ENCODE measurements at regions not wholly inside any gene's neighbourhood (a gene's known extent, or its start where the extent isn't known, plus 50 kb on each side); places are given as distances from the start of the nearest gene placed in this dataset.

DNA sequence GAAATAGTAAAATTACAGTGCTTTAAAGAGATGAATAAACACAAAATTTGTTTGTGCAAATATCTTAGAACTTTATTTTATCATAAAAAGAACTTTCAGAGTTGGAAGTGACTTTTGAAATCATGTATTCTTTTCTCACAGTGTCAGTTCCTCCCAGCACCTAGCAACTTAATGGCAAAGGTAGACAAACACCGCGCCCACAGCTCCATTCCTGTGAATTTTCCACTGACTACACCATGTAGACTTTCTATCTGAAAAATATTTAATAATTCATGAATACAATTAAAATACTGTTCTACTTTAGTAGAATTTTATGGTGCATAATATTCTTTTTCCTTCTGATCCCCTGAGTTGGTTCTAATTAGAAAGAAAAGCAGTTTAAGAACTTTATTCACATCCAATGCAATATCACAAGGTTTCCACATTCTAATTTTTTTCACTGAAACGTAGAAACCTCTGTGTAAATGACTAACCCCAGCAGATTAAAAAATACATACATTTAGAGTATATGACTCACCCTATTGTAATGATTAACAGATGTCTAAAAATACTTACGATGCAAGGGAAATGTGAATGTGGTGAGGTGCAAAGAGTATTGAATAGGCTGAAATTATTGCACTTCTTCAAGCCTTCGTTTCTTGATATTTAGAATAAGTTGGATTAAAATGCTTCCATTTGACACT is 218.2 kb upstream of the CCDC179 start:
- TF ChIP-seq CTCF (conservative IDR thresholded peaks at IDR 0.05; ENCODE audit: low read depth) = no peak
- CTCF ChIA-PET = no interaction called here
- no peak overlapping the region for H3K27ac ChIP-seq
- POLR2A ChIA-PET (ENCODE audit: low non-redundant PET) = no interaction called here
- peak; percentile 48 for DNase-seq (ENCODE audit: low spot score)

DNA sequence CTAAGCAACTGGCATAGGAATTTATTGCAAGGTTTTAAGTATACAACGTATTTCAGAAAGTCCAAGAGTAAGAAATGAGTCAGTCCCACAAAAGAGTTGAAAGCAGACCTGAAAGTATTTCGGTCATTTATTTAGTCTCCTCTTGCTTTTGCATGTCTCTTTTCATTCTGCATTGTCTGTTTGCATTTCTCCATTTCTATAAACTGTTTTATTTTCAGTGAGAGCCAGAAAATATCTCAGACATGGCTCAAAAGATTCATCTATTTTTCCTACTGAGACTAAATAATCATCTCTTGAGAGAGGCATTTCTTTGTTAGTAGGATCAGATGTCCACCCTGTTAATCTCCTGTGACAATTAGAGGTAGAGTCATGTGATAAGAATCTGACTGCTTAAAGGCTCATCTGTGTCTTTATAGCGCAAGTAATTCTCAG is 219.1 kb upstream of the CCDC179 start:
- TF ChIP-seq CTCF (conservative IDR thresholded peaks at IDR 0.05; ENCODE audit: low read depth) = no peak
- ChIA-PET CTCF (no interaction called here), POLR2A (ENCODE audit: low non-redundant PET) (no interaction called here)
- no peak overlapping the region for H3K27ac ChIP-seq
- DNase-seq (ENCODE audit: low spot score) = no peak

DNA sequence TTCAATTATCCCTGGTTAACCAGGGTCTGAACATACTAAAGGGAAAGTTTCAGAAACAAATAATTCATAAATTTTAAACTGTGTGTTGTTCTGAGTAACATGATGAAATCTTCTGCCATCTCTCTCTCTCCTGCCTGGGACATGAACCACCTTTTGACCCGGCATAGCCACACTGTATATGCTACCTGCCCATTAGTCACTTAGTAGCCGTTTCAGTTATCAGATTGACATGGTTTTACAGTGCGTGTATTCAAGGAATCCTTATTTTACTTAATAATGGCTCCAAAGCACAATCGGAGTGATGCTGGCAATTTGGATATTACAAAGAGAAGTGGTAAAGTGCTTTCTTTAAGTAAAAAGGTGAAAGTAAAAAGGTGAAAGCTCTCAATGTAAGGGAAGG is 227.1 kb upstream of the CCDC179 start:
- ChIA-PET CTCF (no interaction called here), POLR2A (ENCODE audit: low non-redundant PET) (no interaction called here)
- TF ChIP-seq CTCF (conservative IDR thresholded peaks at IDR 0.05; ENCODE audit: low read depth) = no peak
- no peak for DNase-seq (ENCODE audit: low spot score)
- no peak overlapping the region for H3K27ac ChIP-seq

DNA sequence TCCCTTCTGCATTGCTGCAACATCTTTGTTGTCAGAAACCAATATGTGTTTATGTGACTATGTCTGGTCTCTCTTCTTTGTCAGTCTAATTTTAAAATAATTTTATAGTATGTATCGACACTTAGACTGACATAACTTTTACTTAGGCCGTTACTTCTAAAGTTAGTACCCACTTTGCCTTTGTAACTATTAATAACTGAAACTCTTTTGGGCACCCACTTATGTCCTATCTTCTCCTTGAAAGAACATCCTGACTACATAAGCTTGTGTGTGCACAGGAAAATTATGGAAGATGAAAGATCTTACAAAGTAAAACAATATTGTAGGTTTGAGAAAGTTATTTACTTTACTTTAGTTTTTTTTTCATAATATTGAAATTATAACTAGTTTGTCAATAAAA is 230.4 kb upstream of the CCDC179 start:
- no peak for DNase-seq (ENCODE audit: low spot score)
- TF ChIP-seq CTCF (conservative IDR thresholded peaks at IDR 0.05; ENCODE audit: low read depth) = no peak
- no peak overlapping the region for H3K27ac ChIP-seq
- CTCF ChIA-PET = no interaction called here
- POLR2A ChIA-PET (ENCODE audit: low non-redundant PET) = no interaction called here

- TF ChIP-seq CTCF (conservative IDR thresholded peaks at IDR 0.05; ENCODE audit: low read depth) = no peak
- CTCF ChIA-PET = no interaction called here
Measured at GRCh38 chr11:23095650-23096189, 235.4 kb upstream of the CCDC179 start.

DNA sequence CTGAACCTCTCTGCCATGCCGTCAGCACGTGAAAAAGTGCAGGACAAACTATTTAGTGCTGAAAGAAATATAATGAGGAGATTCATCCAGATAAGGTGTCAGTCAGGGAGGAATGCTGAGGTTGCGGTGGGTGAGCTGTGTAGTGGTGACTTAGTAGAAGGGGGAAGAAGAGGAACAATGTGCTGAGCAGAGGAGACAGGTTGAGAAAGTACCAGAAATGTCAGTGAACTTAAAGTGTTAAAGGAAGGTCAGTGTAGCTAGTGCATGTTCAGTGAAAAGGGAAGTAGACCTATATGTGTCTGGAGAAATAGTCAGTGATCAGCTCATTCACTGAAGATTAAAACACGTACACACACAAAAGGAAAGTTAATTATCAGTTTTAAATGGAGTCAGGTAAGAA is 237.6 kb upstream of the CCDC179 start:
- ChIA-PET CTCF (no interaction called here), POLR2A (ENCODE audit: low non-redundant PET) (no interaction called here)
- no peak for DNase-seq (ENCODE audit: low spot score)
- no peak overlapping the region for H3K27ac ChIP-seq
- no peak for TF ChIP-seq CTCF (conservative IDR thresholded peaks at IDR 0.05; ENCODE audit: low read depth)

More at GRCh38 chr11:23095650-23096189, 235.4 kb upstream of the CCDC179 start:
- POLR2A ChIA-PET (ENCODE audit: low non-redundant PET) = no interaction called here
- no peak overlapping the region for H3K27ac ChIP-seq
- DNase-seq (ENCODE audit: low spot score) = no peak

All from RWPE1 (cell line).